Esophagus muscularis mucosa (tissue), 4 donors: ENCODE measurements at regions not wholly inside any gene's neighbourhood (a gene's known extent, or its start where the extent isn't known, plus 50 kb on each side); places are given as distances from the start of the nearest gene placed in this dataset.

Source experiments
- DNase-seq: peaks from one replicate; pipeline ENCODE4 v3.0.0-alpha.2; 2017; ENCODE audit errors: extremely low spot score
- H3K27ac ChIP-seq, 4 donors: fragments of 200-600 bp; sonication (generic); replicated peaks in 1 of 4; 1 replicate in 3 of 4; 2 replicates in 1 of 4; pipeline ENCODE4 v1.5.1; 2016 to 2019; ENCODE audit warnings: mild to moderate bottlenecking in 1 of 4
- H3K27me3 ChIP-seq, 4 donors: fragments of 200-600 bp; sonication (generic); one replicate each; pipeline versions ENCODE4 v1.5.1 to v1.6.0; 2016 to 2019
- H3K36me3 ChIP-seq, 4 donors: fragments of 200-600 bp; sonication (generic); one replicate each; pipeline ENCODE4 v1.5.1; 2016 to 2019
- H3K4me1 ChIP-seq, 4 donors: fragments of 200-600 bp; sonication (generic); one replicate each; pipeline ENCODE4 v1.5.1; 2016 to 2019
- H3K4me3 ChIP-seq, 4 donors: fragments of 200-600 bp; sonication (generic); 1 replicate in 2 of 4; 2 replicates in 2 of 4; pipeline ENCODE4 v1.5.1; 2016 to 2019; ENCODE audit warnings: mild to moderate bottlenecking in 4 of 4, moderate library complexity in 1 of 4
- H3K9me3 ChIP-seq, 4 donors: fragments of 200-600 bp; sonication (generic); 1 replicate in 3 of 4; 2 replicates in 1 of 4; pipeline ENCODE4 v1.5.1; 2016 to 2019
- EP300 ChIP-seq: sonication (generic); formaldehyde crosslinking; IDR thresholded peaks from one replicate; pipeline ENCODE4 v1.6.1; 2017; ENCODE audit warnings: antibody characterized with exemption
- POLR2A ChIP-seq: fragments of 450-650 bp; IDR thresholded peaks from one replicate; pipeline ENCODE4 v1.6.1; 2017; ENCODE audit warnings: antibody characterized with exemption, moderate library complexity, mild to moderate bottlenecking, low read depth
- POLR2AphosphoS5 ChIP-seq, 2 donors: sonication (generic); formaldehyde crosslinking; IDR thresholded peaks; one replicate each; pipeline ENCODE4 v1.6.1; 2017; ENCODE audit warnings: antibody characterized with exemption in 2 of 2
- WGBS: methylation state at CpG from one replicate; pipeline ENCODE4 v1.1.5; 2018; 5-methylcytosine and 5-hydroxymethylcytosine counted together
- intact Hi-C: fragments of 100-400 bp; cut with DNase I; formaldehyde crosslinking; loops from one replicate; pipeline ENCODE4 v1.15.1; 2023
- TF ChIP-seq, protein P1 (sequence below), 3 experiments: fragments of 200-600 bp in 2 of 3; fragments of 450-650 bp in 1 of 3; sonication (generic) in 2 of 3; IDR thresholded peaks; one replicate each; pipeline ENCODE4 v1.5.1; 2017 to 2019; ENCODE audit warnings: antibody characterized with exemption in 3 of 3, mild to moderate bottlenecking in 2 of 3, moderate library complexity in 1 of 3

- no peak overlapping the region for H3K4me3 ChIP-seq
- DNase-seq: no peak
- intact Hi-C loops: no loop called here
- no peaks in the 10 kb centered on the region for H3K9me3 ChIP-seq
- no peaks in the 10 kb centered on the region for H3K4me1 ChIP-seq
- H3K27me3 ChIP-seq: peaks cover 0 to 14% (median 0%) of the 10 kb centered on the region in 4 donors
- H3K36me3 ChIP-seq: no peaks in the 10 kb centered on the region
- TF ChIP-seq EP300: no peak
- TF ChIP-seq POLR2A: no peak
- TF ChIP-seq POLR2AphosphoS5 (IDR thresholded peaks at IDR 0.05): no peak
- TF ChIP-seq, protein P1, sequence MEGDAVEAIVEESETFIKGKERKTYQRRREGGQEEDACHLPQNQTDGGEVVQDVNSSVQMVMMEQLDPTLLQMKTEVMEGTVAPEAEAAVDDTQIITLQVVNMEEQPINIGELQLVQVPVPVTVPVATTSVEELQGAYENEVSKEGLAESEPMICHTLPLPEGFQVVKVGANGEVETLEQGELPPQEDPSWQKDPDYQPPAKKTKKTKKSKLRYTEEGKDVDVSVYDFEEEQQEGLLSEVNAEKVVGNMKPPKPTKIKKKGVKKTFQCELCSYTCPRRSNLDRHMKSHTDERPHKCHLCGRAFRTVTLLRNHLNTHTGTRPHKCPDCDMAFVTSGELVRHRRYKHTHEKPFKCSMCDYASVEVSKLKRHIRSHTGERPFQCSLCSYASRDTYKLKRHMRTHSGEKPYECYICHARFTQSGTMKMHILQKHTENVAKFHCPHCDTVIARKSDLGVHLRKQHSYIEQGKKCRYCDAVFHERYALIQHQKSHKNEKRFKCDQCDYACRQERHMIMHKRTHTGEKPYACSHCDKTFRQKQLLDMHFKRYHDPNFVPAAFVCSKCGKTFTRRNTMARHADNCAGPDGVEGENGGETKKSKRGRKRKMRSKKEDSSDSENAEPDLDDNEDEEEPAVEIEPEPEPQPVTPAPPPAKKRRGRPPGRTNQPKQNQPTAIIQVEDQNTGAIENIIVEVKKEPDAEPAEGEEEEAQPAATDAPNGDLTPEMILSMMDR (IDR thresholded peaks at IDR 0.05): no peak
- WGBS: 85% methylated on average over 6 of the region's 17 CpGs
- H3K27ac ChIP-seq: no peak overlapping the region
Observed at GRCh38 chr22:47995264-47995627, 1232.8 kb downstream of the TBC1D22A start.

DNA sequence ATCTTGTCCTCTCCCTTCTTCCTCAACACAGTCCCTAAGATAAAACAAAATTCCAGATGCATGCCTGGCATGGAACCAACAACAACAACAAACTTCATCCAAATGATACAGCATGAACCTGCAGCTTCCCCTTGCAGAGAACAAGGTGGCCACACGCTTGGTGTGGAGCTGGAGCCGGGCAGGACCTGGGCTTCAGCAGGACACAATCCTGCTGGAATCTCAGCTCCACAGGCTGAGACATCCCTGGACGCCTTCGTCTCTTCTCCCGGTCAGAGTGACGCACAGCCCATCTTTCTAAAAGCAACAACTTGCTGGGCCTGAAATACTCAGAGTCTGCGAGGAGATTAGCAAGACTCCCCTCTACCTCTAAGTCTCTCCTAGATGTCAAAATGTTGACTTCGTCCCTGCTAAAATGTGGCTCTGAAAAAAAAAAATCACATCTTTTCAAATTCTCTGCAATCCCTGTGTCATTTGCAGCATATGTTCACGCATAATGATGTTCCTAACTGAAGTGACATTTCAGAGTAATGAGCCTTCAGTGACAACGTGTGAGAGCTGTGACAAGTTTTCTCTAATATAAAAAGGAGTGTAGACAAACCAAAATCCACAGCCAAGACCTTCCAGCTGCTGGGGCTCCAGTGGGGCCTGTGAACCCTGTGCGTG, 1232.3 kb downstream of the TBC1D22A start:
- peaks cover 0 to 3% (median 0%) of the 10 kb centered on the region in 4 donors for H3K9me3 ChIP-seq
- DNase-seq: no peak
- no peaks in the 10 kb centered on the region for H3K36me3 ChIP-seq
- H3K27ac ChIP-seq: no peak overlapping the region
- H3K4me1 ChIP-seq: no peaks in the 10 kb centered on the region
- TF ChIP-seq, protein P1 (IDR thresholded peaks at IDR 0.05): no peak
- TF ChIP-seq EP300: no peak
- TF ChIP-seq POLR2AphosphoS5 (IDR thresholded peaks at IDR 0.05): no peak
- TF ChIP-seq POLR2A: no peak
- H3K27me3 ChIP-seq: peaks cover 0 to 14% (median 0%) of the 10 kb centered on the region in 4 donors
- intact Hi-C loops: no loop called here
- WGBS: 60% methylated on average over 11 of the region's 11 CpGs
- no peak overlapping the region for H3K4me3 ChIP-seq

GRCh38 chr22:47994045-47994444, 1231.6 kb downstream of the TBC1D22A start:
- no peaks in the 10 kb centered on the region for H3K36me3 ChIP-seq
- WGBS: 58% methylated on average over 3 of the region's 3 CpGs
- intact Hi-C loops: no loop called here
- no peak overlapping the region for H3K4me3 ChIP-seq
- TF ChIP-seq POLR2AphosphoS5 (IDR thresholded peaks at IDR 0.05) (no peak), POLR2A (no peak), EP300 (no peak)
- TF ChIP-seq, protein P1 (IDR thresholded peaks at IDR 0.05): no peak
- H3K27ac ChIP-seq: no peak overlapping the region
- no peak for DNase-seq
- no peaks in the 10 kb centered on the region for H3K4me1 ChIP-seq
- peaks cover 0 to 8% (median 0%) of the 10 kb centered on the region in 4 donors for H3K9me3 ChIP-seq
- H3K27me3 ChIP-seq: peaks cover 0 to 14% (median 0%) of the 10 kb centered on the region in 4 donors

DNA sequence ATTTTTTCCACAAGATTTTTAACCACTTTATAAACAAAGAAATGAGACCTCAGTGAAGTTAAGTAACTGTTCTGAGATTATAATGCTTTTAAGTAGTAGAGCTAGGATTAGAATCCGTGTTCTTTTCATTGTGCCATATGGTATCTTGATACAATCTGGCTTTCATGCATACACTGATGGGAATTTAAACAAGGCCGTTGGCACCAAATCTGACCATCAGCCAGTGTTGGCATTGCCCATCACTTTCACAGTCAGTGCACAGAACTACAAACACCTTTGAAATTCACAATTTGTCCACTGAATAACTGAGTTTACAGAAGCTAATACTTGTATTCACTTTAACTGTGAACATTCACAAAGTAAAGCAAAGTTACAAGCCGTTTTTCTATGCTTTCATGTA, 1228.0 kb downstream of the TBC1D22A start:
- TF ChIP-seq POLR2A (no peak), EP300 (no peak), POLR2AphosphoS5 (IDR thresholded peaks at IDR 0.05) (no peak)
- TF ChIP-seq, protein P1 (IDR thresholded peaks at IDR 0.05): no peak
- peaks cover 0 to 33% (median 7%) of the 10 kb centered on the region in 4 donors for H3K9me3 ChIP-seq
- H3K4me3 ChIP-seq: no peak overlapping the region
- H3K27ac ChIP-seq: no peak overlapping the region
- H3K36me3 ChIP-seq: no peaks in the 10 kb centered on the region
- intact Hi-C loops: no loop called here
- 61% methylated on average over 3 of the region's 3 CpGs for WGBS
- no peak for DNase-seq
- H3K4me1 ChIP-seq: no peaks in the 10 kb centered on the region
- peaks cover 0 to 11% (median 0%) of the 10 kb centered on the region in 4 donors for H3K27me3 ChIP-seq
